NCI-H2227 (cell line): ENCODE measurements at regions not wholly inside any gene's neighbourhood (a gene's known extent, or its start where the extent isn't known, plus 50 kb on each side); places are given as distances from the start of the nearest gene placed in this dataset.

Experiments used
- DNase-seq: peaks from one replicate; lab custom pipeline; 2025; ENCODE audit not compliant: unreplicated experiment; lab: John Stamatoyannopoulos, UW

GRCh38 chr4:184575306-184575705, 73.9 kb downstream of the CASP3 start:
- no peak for DNase-seq

- DNase-seq: no peak
Observed at GRCh38 chr4:184574861-184575260, 74.4 kb downstream of the CASP3 start.

DNA sequence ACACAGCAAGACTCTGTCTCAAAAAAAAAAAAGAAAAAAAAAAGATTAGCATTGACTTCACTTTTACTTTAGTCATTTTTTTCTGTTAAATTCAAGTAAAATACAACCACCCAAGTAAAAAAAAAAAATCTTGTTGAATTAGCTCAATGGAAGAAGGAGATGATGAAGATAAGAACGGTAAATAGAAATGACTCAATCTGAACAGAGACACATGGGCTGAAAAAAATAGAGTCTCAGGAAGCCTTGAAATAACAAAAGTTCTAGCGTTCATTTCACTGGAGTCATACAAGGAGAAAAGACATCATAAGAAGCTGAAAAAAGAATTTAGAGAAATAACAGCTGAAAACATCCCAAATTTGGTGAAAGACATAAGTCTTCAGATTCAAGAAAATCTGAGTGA, 75.5 kb downstream of the CASP3 start:
- DNase-seq: no peak

GRCh38 chr4:184568770-184569169, 80.5 kb downstream of the CASP3 start:
- DNase-seq: no peak

DNA sequence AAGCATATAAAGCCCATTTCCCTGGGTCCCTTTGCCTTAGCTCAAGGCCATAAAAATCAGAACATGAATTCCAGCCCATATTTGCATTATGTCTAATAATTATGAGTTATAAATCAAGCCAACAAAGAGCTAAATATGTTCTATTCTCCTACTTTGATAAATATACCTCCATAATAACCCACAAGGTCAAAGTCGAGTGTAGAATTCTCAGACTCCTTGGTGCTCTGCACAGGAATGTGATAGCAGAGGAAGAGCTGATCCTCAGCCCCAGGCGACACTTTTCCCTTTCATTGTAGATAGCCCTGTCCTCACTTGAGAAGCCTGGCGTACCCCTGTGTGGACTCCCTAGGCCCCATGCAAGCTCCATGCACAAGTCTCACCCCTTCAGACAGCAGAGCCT, 85.6 kb downstream of the CASP3 start:
- DNase-seq: no peak

DNA sequence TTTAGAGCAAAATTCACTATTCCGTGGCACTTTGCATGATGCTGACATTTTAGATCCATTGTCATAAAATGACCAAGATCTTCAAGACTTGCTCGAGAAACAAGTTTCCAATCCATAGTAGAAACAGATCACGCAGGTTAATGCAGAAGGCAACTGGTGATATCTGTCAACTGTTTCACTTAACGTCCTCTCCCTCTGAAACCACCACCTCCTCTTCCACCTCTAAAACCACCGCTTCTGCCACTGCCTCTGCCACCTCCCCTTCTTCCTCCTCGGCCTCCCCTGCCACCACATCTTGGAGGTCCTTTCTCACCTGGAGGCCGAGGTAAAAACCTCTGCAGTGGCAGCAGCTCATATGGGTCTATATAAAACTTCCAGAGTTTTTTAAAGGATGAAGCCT, 84.6 kb upstream of the IRF2 start:
- DNase-seq: no peak

DNA sequence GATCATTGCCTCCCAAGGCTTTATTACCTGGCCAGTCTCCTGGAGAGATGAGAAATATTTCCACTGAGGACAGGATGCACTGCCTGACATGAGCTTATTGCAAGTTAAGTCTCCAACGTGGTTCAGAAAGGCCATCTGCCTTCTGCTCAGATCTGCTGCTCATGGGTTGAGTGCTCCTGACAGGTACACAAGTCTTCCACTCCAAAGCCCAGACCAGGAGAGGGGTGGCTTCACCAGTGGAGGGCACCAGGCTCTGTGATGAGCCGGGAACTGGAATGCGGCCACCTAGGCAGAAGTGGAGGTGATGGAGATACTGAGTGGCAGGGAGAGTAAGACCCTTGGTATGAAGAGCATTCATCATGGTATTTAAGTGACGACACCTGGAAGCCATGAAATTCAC, 79.5 kb upstream of the IRF2 start:
- no peak for DNase-seq

GRCh38 chr4:184550476-184550875, 76.1 kb upstream of the IRF2 start:
- DNase-seq: no peak

DNA sequence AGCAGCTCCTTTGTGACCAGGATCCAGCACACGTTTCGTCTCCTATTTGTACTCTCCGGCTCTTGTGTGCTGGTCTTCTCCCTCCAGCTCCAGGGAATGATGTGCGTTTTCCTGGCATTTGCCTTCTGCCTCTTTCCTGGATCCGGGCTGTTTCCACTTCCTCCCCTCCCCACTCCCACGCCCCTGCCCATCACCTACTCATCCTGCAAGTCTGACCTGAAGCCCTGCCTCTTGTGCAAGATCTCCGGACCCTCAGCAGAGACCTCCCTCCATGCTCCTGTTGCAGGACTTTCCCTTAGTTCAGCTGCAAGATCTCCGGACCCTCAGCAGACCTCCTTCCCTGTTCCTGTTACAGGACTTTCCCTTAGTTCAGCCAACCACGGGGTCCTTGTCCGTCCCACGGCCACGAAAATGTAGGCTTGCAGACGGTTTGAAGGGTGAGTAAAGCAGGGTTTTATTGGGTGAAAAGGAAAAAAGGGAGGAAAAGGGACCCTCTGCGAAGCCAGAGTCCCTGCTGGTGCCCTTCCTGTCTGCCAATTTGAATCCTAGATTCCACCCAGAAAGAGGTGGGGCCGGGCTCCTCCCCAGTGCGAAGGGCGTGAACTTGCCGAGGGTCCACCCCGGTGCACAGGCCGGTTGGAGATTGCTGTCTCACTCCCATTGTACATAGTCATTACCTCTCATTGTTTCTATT, 74.4 kb upstream of the IRF2 start:
- no peak for DNase-seq

- no peak for DNase-seq
Observed at GRCh38 chr4:184548316-184548647, 73.9 kb upstream of the IRF2 start.

- no peak for DNase-seq
Observed at GRCh38 chr4:184544788-184545409, 70.5 kb upstream of the IRF2 start.

- DNase-seq: no peak
Observed at GRCh38 chr4:184541907-184542306, 67.6 kb upstream of the IRF2 start.

- DNase-seq: no peak
Observed at GRCh38 chr4:184540307-184540706, 66.0 kb upstream of the IRF2 start.

- peak; percentile 82 for DNase-seq
Observed at GRCh38 chr4:184538023-184538599, 63.8 kb upstream of the IRF2 start.

- DNase-seq: peak; percentile 94
Observed at GRCh38 chr4:184537269-184538022, 63.1 kb upstream of the IRF2 start.

- DNase-seq: peak; percentile 6
Observed at GRCh38 chr4:184536881-184537248, 62.5 kb upstream of the IRF2 start.

GRCh38 chr4:184536065-184536880, 61.9 kb upstream of the IRF2 start:
- no peak for DNase-seq

- no peak for DNase-seq
Observed at GRCh38 chr4:184534511-184535391, 60.4 kb upstream of the IRF2 start.

GRCh38 chr4:184533908-184534307, 59.6 kb upstream of the IRF2 start:
- DNase-seq: no peak

DNA sequence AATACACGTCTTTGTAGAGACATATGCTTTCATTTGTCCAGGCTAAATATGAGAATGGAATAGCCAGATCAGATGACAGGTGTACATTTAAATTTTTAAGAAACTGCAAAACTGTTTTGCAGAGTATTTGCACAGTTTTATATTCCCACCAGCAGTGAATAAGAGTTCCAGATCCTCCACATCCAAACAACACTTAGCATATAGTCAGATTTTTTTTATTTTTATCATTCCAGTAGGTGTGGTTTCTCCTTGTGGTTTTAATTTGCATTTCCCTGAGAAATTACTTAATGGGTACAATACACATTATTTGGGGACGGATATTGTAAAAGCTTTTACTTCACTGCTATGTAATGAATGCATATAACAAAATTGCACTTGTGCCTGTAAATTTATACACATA, 56.7 kb upstream of the IRF2 start:
- no peak for DNase-seq
